Caco-2 (cell line): ENCODE measurements at regions not wholly inside any gene's neighbourhood (a gene's known extent, or its start where the extent isn't known, plus 50 kb on each side); places are given as distances from the start of the nearest gene placed in this dataset.

Experiments
- BruUV-seq: library from RNA; stranded (reverse); fragments of 400-500 nt; replicated peaks from 2 replicates; lab custom pipeline; 2021; lab: Mats Ljungman, UMichigan
- CTCF ChIA-PET: fragments of 300-600 bp; sonication (Branson Sonifier 250); formaldehyde crosslinking; loops from one replicate; lab custom pipeline; 2022; ENCODE audit warnings: antibody characterized with exemption; lab: Charles Lee
- POLR2A ChIA-PET: fragments of 300-600 bp; sonication (Branson Sonifier 250); formaldehyde crosslinking; loops from one replicate; lab custom pipeline; 2022; ENCODE audit warnings: antibody characterized with exemption; lab: Charles Lee
- DNase-seq, 2 experiments: peaks; one replicate each; pipeline versions ENCODE4 v3.0.0 to v3.0.0-alpha.2; 2020 to 2022
- H3K27me3 ChIP-seq: replicated peaks from 2 replicates; pipeline ENCODE4 v1.6.0; 2011; ENCODE audit warnings: low read length; ENCODE audit not compliant: control insufficient read depth, insufficient read depth
- H3K36me3 ChIP-seq: 2 replicates; pipeline ENCODE4 v1.5.1; 2011; ENCODE audit warnings: low read length; ENCODE audit not compliant: control insufficient read depth, insufficient read depth
- H3K4me1 ChIP-seq: fragments of 250-450 bp; sonication (Bioruptor Pico); 2 replicates; pipeline ENCODE4 v1.5.1; 2020; ENCODE audit warnings: mild to moderate bottlenecking
- H3K4me3 ChIP-seq: 2 replicates; pipeline ENCODE4 v1.5.1; 2011; ENCODE audit warnings: low read depth, mild to moderate bottlenecking, control low read depth, low read length
- H3K9me3 ChIP-seq: fragments of 250-450 bp; sonication (Bioruptor Pico); 2 replicates; pipeline ENCODE4 v1.5.1; 2020; ENCODE audit warnings: mild to moderate bottlenecking, moderate library complexity
- H3K27ac Mint-ChIP-seq: one replicate; pipeline ENCODE4 v1.8.0; 2022; ENCODE audit warnings: mixed read lengths; ENCODE audit not compliant: unreplicated experiment
- H3K27me3 Mint-ChIP-seq: one replicate; pipeline ENCODE4 v1.8.0; 2022; ENCODE audit warnings: mixed read lengths; ENCODE audit not compliant: insufficient read depth, unreplicated experiment
- H3K36me3 Mint-ChIP-seq: one replicate; pipeline ENCODE4 v1.8.0; 2022; ENCODE audit warnings: mild to moderate bottlenecking, mixed read lengths; ENCODE audit not compliant: insufficient read depth, unreplicated experiment
- H3K4me1 Mint-ChIP-seq: one replicate; pipeline ENCODE4 v1.8.0; 2022; ENCODE audit warnings: low read depth, mixed read lengths; ENCODE audit not compliant: unreplicated experiment
- H3K4me3 Mint-ChIP-seq: one replicate; pipeline ENCODE4 v1.8.0; 2022; ENCODE audit warnings: mild to moderate bottlenecking, moderate library complexity, mixed read lengths; ENCODE audit not compliant: unreplicated experiment
- H3K9me3 Mint-ChIP-seq: one replicate; pipeline ENCODE4 v1.8.0; 2022; ENCODE audit warnings: mixed read lengths; ENCODE audit not compliant: unreplicated experiment
- CTCF ChIP-seq, 2 experiments: fragments of 200-600 bp in 1 of 2; IDR thresholded peaks; 1 replicate in 1 of 2; 2 replicates in 1 of 2; pipeline versions ENCODE4 v1.5.1 to v1.8.0; 2011 to 2022; ENCODE audit warnings: antibody characterized with exemption in 1 of 2, control low read depth in 1 of 2, inconsistent platforms in 1 of 2, low read depth in 1 of 2, low read length in 1 of 2, mild to moderate bottlenecking in 1 of 2, moderate library complexity in 1 of 2; ENCODE audit not compliant: insufficient read depth in 1 of 2, severe bottlenecking in 1 of 2, unreplicated experiment in 1 of 2
- intact Hi-C: fragments of 100-400 bp; cut with micrococcal nuclease; formaldehyde crosslinking; loops from one replicate; pipeline ENCODE4 v1.10.0; 2022; ENCODE audit not compliant: unreplicated experiment

GRCh38 chr3:130293247-130293646 is 52.2 kb upstream of the COL6A5 start:
- H3K36me3 Mint-ChIP-seq, result no peaks in the 10 kb centered on the region
- Histone ChIP-seq H3K36me3 (no peaks in the 10 kb centered on the region), H3K9me3 (no peaks in the 10 kb centered on the region), H3K4me1 (no peaks in the 10 kb centered on the region), H3K4me3 (no peak overlapping the region), H3K27me3 (no peaks in the 10 kb centered on the region)
- peaks cover 10% of the 10 kb centered on the region for H3K27me3 Mint-ChIP-seq
- H3K27ac Mint-ChIP-seq, result no peak overlapping the region
- no peak for DNase-seq
- no peaks in the 10 kb centered on the region for H3K4me1 Mint-ChIP-seq
- no TSS peak for BruUV-seq
- H3K4me3 Mint-ChIP-seq, result no peak overlapping the region
- POLR2A ChIA-PET, result no interaction called here
- no peaks in the 10 kb centered on the region for H3K9me3 Mint-ChIP-seq
- CTCF ChIA-PET, result no interaction called here
- no peak for TF ChIP-seq CTCF (IDR thresholded peaks at IDR 0.05; ENCODE audit: insufficient read depth in 1 of 2, low read depth in 1 of 2, low read length in 1 of 2, severe bottlenecking in 1 of 2, unreplicated experiment in 1 of 2)
- intact Hi-C loops, result no loop called here
